SJCRH30 (cell line): ENCODE measurements at regions not wholly inside any gene's neighbourhood (a gene's known extent, or its start where the extent isn't known, plus 50 kb on each side); places are given as distances from the start of the nearest gene placed in this dataset.
A peak's percentile ranks its signal among the peaks of the same experiment; 100 is the strongest.
"Not testable (repeated sequence)": the region's sequence is repeated elsewhere in the genome, so short reads cannot be mapped to it uniquely, and the experiment has no call there.

ENCODE experiments used
- DNase-seq, 2 experiments: peaks; one replicate each; pipeline ENCODE4 v3.0.0-alpha.2; 2015 to 2020
- H3K27ac ChIP-seq: fragments of 250-450 bp; sonication (Bioruptor Pico); 2 replicates; pipeline ENCODE4 v1.5.1; 2020; ENCODE audit warnings: mild to moderate bottlenecking, moderate library complexity
- H3K27me3 ChIP-seq: fragments of 250-450 bp; sonication (Bioruptor Pico); 2 replicates; pipeline ENCODE4 v1.5.1; 2020; ENCODE audit warnings: mild to moderate bottlenecking, moderate library complexity
- H3K36me3 ChIP-seq: fragments of 250-450 bp; sonication (Bioruptor Pico); 2 replicates; pipeline ENCODE4 v1.5.1; 2020; ENCODE audit warnings: mild to moderate bottlenecking, moderate library complexity
- H3K4me1 ChIP-seq: fragments of 250-450 bp; sonication (Bioruptor Pico); 2 replicates; pipeline ENCODE4 v1.5.1; 2020; ENCODE audit warnings: mild to moderate bottlenecking, moderate library complexity
- H3K4me3 ChIP-seq: fragments of 250-450 bp; sonication (Bioruptor Pico); 2 replicates; pipeline ENCODE4 v1.5.1; 2020; ENCODE audit warnings: mild to moderate bottlenecking, moderate library complexity
- H3K9me3 ChIP-seq: fragments of 250-450 bp; sonication (Bioruptor Pico); replicated peaks from 2 replicates; pipeline ENCODE4 v1.5.1; 2020; ENCODE audit warnings: mild to moderate bottlenecking, moderate library complexity

DNA sequence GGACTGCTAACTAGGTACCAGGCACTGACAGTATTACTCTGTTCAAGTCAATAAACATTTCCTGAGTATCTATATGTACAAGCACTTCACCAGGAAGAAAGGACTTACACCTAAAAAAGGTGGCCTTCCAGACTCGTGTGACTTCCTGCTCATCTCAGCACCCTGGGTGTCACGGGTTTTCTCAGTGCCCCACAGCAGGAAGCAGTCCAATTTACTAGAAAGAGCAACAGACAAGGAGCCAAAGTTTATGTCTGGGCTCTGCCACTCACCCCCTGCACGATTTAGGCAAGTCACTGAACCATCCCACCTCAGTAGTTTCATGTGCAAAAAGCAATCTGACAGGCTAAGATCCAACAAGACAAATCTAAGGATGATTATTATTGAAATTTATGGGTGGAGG, 92.4 kb downstream of the TMEM215 start:
- H3K36me3 ChIP-seq: no peaks in the 10 kb centered on the region
- no peak for DNase-seq
- no peaks in the 10 kb centered on the region for H3K27me3 ChIP-seq
- no peak overlapping the region for H3K27ac ChIP-seq
- H3K4me3 ChIP-seq: no peak overlapping the region
- H3K4me1 ChIP-seq: no peaks in the 10 kb centered on the region
- H3K9me3 ChIP-seq: no peaks in the 10 kb centered on the region

DNA sequence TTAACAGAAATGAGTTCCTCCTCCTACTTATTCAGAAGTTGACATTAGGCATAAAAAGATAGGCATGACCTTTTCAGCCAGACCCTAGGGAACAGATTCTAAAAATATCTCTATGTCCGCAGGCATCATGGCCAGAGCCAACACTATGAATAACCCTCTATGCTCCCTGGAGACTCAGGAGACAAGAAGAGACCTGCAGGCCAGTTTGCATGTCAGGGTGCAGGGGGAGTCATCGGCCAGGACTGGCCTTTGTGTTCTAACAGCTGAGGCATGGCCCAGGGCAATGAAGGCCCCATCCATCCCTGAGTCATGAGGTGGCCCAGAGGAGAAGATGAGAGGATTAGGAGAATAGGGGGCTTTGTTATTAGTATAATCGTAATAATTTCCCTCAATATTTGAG, 93.8 kb downstream of the TMEM215 start:
- Histone ChIP-seq H3K27ac (no peak overlapping the region), H3K9me3 (no peaks in the 10 kb centered on the region), H3K4me1 (no peaks in the 10 kb centered on the region), H3K27me3 (no peaks in the 10 kb centered on the region), H3K36me3 (no peaks in the 10 kb centered on the region), H3K4me3 (no peak overlapping the region)
- peak; percentile 4 for DNase-seq

- Histone ChIP-seq H3K36me3 (no peaks in the 10 kb centered on the region), H3K9me3 (no peaks in the 10 kb centered on the region), H3K4me1 (no peaks in the 10 kb centered on the region), H3K4me3 (no peak overlapping the region), H3K27ac (no peak overlapping the region), H3K27me3 (no peaks in the 10 kb centered on the region)
- DNase-seq: no peak
Measured at GRCh38 chr9:32877639-32878217, 94.4 kb downstream of the TMEM215 start.

GRCh38 chr9:32879335-32879734, 96.0 kb downstream of the TMEM215 start:
- DNase-seq: no peak
- no peaks in the 10 kb centered on the region for H3K9me3 ChIP-seq
- no peaks in the 10 kb centered on the region for H3K4me1 ChIP-seq
- no peak overlapping the region for H3K27ac ChIP-seq
- no peaks in the 10 kb centered on the region for H3K36me3 ChIP-seq
- H3K4me3 ChIP-seq: no peak overlapping the region
- H3K27me3 ChIP-seq: no peaks in the 10 kb centered on the region

DNA sequence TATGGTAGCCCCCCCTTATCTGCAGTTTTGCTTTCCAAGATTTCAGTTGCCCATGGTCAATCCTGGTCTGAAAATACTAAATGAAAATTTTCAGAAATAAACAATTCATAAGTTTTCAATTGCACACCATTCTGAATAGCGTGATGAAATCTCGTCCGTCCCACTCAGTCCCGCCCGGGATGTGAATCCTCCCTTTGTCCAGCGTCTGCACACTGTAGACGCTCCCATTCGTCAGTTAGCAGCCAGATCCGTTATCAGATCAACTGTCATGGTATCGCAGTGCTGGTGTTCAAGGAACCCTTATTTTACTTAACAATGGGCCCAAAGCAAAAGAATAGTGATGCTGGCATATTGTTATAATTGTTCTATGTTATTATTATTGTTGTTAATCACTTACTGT, 98.6 kb downstream of the TMEM215 start:
- no peaks in the 10 kb centered on the region for H3K4me1 ChIP-seq
- no peaks in the 10 kb centered on the region for H3K36me3 ChIP-seq
- H3K27ac ChIP-seq: no peak overlapping the region
- H3K9me3 ChIP-seq: no peaks in the 10 kb centered on the region
- no peak for DNase-seq
- no peaks in the 10 kb centered on the region for H3K27me3 ChIP-seq
- no peak overlapping the region for H3K4me3 ChIP-seq

DNA sequence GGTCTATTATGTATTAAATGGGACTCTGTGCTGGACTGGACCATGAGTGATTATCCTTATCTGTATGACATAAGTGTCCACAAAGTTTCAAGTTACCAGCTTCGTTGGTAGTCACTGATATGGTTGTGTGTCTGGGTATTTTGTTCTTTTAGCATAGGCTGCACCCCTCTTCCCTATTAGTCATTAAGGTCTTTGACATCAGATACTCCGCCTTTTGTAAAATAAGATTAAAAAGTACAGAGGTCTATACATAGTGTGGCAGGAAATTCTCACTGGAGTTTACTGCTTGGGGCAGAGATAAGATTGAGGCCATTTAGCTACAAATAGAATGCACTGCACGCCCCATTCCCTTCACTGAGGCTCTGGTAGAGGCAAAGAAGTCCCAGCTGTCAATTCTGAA, 99.4 kb downstream of the TMEM215 start:
- H3K9me3 ChIP-seq: no peaks in the 10 kb centered on the region
- no peak overlapping the region for H3K4me3 ChIP-seq
- H3K36me3 ChIP-seq: no peaks in the 10 kb centered on the region
- no peaks in the 10 kb centered on the region for H3K4me1 ChIP-seq
- H3K27me3 ChIP-seq: no peaks in the 10 kb centered on the region
- DNase-seq: no peak
- no peak overlapping the region for H3K27ac ChIP-seq

GRCh38 chr9:32884482-32884881, 101.1 kb downstream of the TMEM215 start:
- no peaks in the 10 kb centered on the region for H3K9me3 ChIP-seq
- DNase-seq: no peak
- H3K4me3 ChIP-seq: no peak overlapping the region
- H3K27ac ChIP-seq: no peak overlapping the region
- H3K36me3 ChIP-seq: no peaks in the 10 kb centered on the region
- H3K27me3 ChIP-seq: no peaks in the 10 kb centered on the region
- H3K4me1 ChIP-seq: no peaks in the 10 kb centered on the region

GRCh38 chr9:32886021-32886420, 102.7 kb downstream of the TMEM215 start:
- no peaks in the 10 kb centered on the region for H3K4me1 ChIP-seq
- H3K36me3 ChIP-seq: no peaks in the 10 kb centered on the region
- H3K4me3 ChIP-seq: no peak overlapping the region
- DNase-seq: no peak
- no peaks in the 10 kb centered on the region for H3K27me3 ChIP-seq
- H3K9me3 ChIP-seq: no peaks in the 10 kb centered on the region
- no peak overlapping the region for H3K27ac ChIP-seq

DNA sequence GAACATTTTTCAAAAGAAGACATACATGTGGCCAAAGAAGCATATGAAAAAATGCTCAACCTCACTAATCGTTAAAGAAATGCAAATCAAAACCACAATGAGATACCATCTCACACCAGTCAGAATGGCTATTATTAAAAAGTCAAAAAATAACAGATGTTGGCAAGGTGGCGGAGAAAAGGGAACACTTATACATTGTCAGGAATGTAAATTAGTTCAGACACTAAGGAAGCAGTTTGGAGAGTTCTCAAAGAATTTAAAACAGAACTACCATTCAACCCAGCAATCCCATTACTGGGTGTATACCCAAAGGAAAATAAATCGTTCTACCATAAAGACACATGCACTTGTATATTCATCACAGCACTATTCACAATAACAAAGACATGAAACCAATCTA, 106.9 kb downstream of the APTX start:
- H3K36me3 ChIP-seq, H3K27me3 ChIP-seq, H3K4me1 ChIP-seq, H3K9me3 ChIP-seq, H3K4me3 ChIP-seq, H3K27ac ChIP-seq, DNase-seq: not testable (repeated sequence)

DNA sequence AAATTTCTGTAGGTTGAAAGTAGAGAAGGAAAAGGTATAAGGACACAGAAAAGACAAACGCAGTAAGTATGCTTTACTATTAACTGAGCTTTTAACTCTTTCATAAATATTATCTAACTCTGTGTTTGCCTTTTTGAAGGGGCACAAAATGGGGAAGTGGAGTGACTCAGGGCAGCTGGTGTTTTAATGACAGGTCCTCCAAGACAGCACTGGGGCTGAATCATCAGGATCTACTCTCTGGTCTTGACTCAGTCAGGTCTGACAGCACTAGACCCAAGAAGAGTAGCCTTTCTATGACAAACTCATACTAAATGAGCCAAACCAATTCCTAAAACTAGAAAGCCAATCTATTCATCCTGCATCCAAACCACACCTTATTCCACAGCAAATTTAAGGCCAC, 102.2 kb downstream of the APTX start:
- DNase-seq: no peak
- H3K27me3 ChIP-seq: no peaks in the 10 kb centered on the region
- H3K9me3 ChIP-seq: no peaks in the 10 kb centered on the region
- no peaks in the 10 kb centered on the region for H3K4me1 ChIP-seq
- no peaks in the 10 kb centered on the region for H3K36me3 ChIP-seq
- no peak overlapping the region for H3K27ac ChIP-seq
- no peak overlapping the region for H3K4me3 ChIP-seq

DNA sequence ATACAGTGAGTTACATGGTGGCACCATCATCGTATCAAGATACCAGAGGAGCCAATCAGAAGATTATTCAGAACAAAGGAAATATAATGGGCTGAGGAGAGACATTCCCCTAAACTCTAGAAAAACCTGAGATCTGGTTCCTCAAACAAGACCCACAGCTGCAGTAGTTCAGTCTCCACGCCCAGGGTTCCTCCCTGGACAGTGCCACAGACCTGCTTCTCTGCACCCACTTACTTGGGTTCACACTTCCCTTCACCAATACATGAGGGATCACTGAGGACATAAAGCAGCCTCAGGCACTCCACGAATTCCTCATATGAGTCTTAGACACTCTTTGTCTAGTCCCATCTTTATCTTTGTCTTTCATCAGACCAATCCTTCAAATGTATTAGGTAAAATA, 101.7 kb downstream of the APTX start:
- Histone ChIP-seq H3K27ac (no peak overlapping the region), H3K4me3 (no peak overlapping the region), H3K9me3 (no peaks in the 10 kb centered on the region), H3K4me1 (no peaks in the 10 kb centered on the region), H3K27me3 (no peaks in the 10 kb centered on the region), H3K36me3 (no peaks in the 10 kb centered on the region)
- DNase-seq: no peak

DNA sequence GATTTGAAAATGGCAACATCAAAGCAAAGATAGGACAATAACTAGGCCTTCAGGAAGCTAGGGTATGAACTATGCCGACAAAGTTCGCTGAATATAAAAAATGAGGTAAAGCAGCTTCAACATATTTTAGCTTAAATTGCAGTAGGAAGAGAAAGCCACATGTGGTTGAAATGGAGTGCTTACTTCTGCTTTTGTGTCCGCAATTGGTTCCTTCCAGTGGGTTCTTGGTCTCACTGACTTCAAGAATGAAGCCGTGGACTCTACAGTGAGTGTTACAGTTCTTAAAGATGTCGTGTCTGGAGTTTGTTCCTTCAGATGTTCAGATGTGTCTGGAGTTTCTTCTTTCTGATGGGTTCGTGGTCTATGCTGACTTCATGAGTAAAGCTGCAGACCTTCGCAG, 95.2 kb downstream of the APTX start:
- H3K4me3 ChIP-seq: no peak overlapping the region
- H3K27ac ChIP-seq: no peak overlapping the region
- H3K9me3 ChIP-seq: no peaks in the 10 kb centered on the region; the same call in 1 of the 2 replicates
- H3K36me3 ChIP-seq: no peaks in the 10 kb centered on the region
- H3K27me3 ChIP-seq: no peaks in the 10 kb centered on the region
- no peaks in the 10 kb centered on the region for H3K4me1 ChIP-seq
- no peak for DNase-seq

DNA sequence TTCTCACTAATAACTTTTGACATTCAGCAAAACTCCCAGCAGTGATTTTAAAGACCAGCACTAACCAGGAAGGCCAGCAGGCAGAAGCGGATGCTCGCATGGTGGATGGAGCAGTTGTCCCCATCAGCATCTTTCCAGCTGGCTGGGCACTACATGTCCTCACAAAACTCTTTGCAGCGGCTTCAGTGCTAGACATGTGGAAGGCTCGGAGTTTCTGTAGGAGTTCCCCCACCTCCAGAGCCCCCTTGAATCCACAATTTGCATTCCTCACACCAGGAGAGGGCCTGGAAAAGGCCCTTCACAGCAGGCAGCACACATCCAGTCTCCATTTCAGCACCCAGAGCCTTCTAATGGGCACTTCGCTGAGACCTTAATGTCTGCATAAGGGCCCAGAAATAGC, 85.6 kb downstream of the APTX start:
- Histone ChIP-seq H3K9me3 (no peaks in the 10 kb centered on the region), H3K36me3 (no peaks in the 10 kb centered on the region), H3K4me1 (no peaks in the 10 kb centered on the region), H3K27ac (no peak overlapping the region), H3K27me3 (no peaks in the 10 kb centered on the region), H3K4me3 (no peak overlapping the region)
- no peak for DNase-seq

- Histone ChIP-seq H3K36me3 (no peaks in the 10 kb centered on the region), H3K4me1 (no peaks in the 10 kb centered on the region), H3K4me3 (no peak overlapping the region), H3K9me3 (no peaks in the 10 kb centered on the region), H3K27me3 (no peaks in the 10 kb centered on the region), H3K27ac (no peak overlapping the region)
- no peak for DNase-seq
Measured at GRCh38 chr9:32918628-32919027, 82.8 kb downstream of the APTX start.
